NCI-H2107 treated with DMSO at 0.1 percent for 48 hours (cell line): ENCODE measurements at regions not wholly inside any gene's neighbourhood (a gene's known extent, or its start where the extent isn't known, plus 50 kb on each side); places are given as distances from the start of the nearest gene placed in this dataset.
"Not testable (repeated sequence)": the region's sequence is repeated elsewhere in the genome, so short reads cannot be mapped to it uniquely, and the experiment has no call there.

Experiments
- DNase-seq: peaks from one replicate; lab custom pipeline; 2025; ENCODE audit not compliant: unreplicated experiment; lab: John Stamatoyannopoulos, UW

DNA sequence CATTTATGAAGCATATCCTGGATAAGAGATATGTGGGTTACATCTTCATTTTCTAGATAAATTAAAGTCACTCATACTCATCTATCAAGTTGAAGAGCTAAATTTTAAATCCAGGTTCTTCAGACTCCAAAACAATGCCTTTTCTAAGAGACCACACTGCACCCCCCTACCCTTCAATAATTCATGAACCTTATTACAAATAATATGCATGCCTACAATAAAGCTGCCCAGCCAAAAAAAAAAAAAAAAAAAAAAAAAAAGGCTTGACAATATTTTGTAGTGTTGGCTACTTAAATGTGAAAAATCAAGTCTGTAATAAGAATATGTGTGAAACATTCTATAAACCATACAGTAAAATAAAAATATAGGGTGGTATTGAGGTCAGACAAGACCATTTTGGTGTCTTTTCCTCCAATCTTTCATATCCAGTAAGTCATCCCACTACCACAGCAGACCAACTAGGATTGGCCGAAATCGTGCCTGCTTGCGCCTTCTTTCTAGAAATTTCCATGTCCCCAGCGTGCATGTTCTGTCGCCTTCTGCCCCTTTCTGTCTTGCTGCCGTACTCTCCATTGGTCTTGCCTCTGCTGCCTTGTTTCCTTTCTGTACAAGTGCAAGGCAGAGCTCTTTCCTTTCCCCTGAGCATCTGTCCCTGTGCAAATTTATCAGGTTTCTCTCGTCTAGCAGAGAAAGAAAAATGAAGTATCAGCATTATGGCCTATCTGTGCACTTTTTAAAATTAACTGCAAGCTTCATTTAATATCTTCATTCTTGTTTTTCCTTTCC lies 92.6 kb upstream of the NDUFV2 start:
- no peak for DNase-seq

DNA sequence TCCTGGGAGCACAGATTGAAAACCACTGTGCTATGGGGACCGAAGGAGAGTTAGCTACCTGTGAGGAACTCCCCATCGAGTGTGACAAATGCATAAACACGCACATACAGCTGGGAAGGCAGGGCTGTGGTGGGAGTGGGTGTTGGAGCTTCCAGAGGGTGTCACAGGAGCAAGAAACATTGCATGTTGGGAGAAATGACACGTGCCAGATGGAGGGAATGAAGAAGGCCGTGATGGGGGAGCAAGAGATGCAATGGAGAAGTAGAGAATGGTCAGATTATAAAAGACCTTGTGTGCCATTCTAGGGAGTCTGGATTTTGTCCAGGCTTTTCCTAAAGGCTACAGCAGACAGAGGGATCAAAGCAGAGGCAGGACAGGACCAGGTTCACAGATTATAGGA lies 91.1 kb upstream of the NDUFV2 start:
- DNase-seq = no peak

GRCh38 chr18:9013926-9014373 lies 88.5 kb upstream of the NDUFV2 start:
- no peak for DNase-seq

DNA sequence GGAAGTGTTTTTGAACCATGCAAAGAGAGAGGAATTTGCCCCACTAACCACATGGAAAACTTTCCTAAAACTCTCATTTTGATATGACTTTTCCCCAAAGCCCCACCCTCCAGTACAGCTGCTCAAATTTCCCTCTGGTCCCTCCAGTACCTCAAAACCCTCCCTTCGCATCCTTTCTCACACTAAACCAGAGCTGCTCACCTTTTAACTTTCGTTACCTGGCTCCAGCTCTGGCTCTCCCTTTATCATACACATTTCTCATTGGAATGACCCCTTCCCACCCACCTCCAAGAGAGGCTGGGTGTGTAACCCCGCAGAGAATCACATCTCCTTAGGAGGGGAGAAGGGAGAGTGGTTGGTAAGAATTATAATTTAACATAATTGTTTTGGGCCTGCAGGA lies 86.8 kb upstream of the NDUFV2 start:
- no peak for DNase-seq

- DNase-seq = no peak
These were observed 85.8 kb upstream of the NDUFV2 start for GRCh38 chr18:9016633-9017166.

- no peak for DNase-seq
These were observed 85.2 kb upstream of the NDUFV2 start for GRCh38 chr18:9017167-9017904.

DNA sequence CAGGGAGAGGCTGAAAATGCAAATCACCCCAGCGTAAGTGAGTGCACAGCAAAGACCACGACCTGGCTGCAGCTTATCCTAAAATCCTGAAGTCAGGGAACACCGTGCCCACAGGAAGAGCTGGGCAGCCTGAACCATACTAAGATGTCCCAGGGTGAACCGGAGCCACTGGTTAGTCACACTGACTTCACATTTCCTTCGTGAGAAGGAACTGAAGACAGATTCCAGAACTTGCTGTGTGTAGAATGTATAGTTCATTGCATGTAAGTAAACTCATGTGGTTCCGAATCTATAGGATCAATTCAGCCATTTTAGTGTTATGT lies 84.6 kb upstream of the NDUFV2 start:
- no peak for DNase-seq

DNA sequence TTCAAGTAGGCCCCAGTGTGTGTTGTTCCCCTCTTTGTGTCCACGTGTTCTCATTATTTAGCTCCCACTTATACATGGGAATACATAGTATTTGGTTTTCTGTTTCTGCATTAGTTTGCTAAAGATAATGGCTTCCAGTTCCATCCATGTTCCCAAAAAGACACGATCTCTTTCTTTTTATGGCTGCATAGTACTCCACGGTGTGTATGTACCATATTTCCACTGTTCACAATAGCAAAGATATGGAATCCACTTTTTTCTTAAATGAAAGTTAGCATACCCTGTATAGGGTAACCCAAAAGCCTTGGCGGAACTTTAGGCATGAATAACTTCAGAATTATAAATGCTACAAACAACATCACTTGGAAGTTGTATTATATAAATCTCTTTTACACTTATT lies 83.4 kb upstream of the NDUFV2 start:
- DNase-seq = no peak

DNA sequence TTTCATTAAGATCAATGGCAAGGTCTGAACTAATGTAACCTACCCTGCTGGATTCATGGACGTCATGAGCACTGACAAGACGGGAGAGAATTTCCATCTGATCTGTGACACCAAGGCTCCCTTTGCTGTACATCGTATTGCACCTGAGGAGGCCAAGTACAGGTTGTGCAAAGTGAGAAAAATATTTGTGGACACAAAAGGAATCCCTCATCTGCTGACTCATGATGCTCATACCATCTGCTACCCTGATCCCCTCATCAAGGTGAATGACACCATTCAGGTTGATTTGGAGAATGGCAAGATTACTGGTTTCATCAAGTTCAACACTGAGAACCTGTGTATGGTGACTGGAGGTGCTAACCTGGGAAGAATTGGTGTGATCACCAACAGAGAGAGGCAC lies 82.3 kb upstream of the NDUFV2 start:
- no peak for DNase-seq

DNA sequence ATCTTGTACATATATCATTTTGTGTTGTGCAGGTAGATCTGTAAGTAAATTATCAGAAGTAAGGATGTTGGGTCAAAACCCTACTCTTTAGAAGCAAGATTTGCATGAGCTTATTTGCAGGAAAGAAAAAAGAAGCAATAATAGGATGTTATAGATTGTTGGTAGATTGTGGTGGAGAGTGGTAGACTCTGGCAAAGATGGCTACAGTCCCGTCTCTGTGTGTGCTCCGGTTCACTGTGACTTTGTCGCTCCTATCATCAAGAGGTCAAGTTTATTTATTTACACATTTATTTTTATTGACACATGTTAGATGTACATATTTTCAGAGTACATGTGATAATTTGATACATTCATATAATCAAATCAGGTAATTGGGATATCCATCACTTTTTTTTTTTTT lies 81.0 kb upstream of the NDUFV2 start:
- no peak for DNase-seq

- no peak for DNase-seq
These were observed 79.9 kb upstream of the NDUFV2 start for GRCh38 chr18:9022397-9023155.

GRCh38 chr18:9024031-9024646 lies 78.4 kb upstream of the NDUFV2 start:
- DNase-seq = not testable (repeated sequence)

- DNase-seq = no peak
These were observed 77.2 kb upstream of the NDUFV2 start for GRCh38 chr18:9025091-9025838.

DNA sequence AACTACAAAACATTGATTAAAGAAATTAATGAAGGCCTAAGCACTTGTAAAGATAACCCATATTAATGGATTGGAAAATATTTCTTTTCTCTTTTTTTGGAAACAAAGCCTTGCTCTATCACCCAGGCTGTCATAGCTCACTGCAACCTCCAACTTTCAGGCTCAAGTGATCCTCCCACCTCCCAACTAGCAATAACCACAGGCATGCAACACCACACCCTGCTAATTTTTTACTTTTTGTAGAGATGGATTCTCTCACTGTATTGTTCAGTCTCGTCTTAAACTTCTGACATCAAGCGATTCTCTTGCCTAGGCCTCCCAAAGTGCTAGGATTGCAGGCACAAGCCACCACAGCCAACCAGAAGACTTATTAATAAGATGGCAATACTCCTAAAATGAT lies 73.4 kb upstream of the NDUFV2 start:
- DNase-seq = no peak

DNA sequence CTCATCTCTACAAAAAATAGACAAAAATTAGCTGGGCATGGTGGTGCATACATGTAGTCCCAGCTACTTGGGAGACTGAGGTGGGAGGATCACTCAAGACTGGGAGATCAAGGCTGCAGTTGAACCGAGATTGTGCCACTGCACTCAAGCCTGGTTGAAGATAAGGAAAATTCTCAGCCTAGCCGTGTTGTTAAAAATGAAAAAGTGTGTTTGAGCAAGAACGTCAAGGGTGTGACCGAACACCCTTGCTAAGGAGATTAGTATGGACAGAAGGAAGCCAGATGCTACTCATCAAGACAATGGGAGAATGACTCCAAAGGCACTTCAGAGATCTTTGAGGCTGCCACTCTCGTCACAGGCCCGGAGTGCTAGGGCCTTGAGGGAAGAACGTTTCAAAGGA lies 70.0 kb upstream of the NDUFV2 start:
- no peak for DNase-seq

DNA sequence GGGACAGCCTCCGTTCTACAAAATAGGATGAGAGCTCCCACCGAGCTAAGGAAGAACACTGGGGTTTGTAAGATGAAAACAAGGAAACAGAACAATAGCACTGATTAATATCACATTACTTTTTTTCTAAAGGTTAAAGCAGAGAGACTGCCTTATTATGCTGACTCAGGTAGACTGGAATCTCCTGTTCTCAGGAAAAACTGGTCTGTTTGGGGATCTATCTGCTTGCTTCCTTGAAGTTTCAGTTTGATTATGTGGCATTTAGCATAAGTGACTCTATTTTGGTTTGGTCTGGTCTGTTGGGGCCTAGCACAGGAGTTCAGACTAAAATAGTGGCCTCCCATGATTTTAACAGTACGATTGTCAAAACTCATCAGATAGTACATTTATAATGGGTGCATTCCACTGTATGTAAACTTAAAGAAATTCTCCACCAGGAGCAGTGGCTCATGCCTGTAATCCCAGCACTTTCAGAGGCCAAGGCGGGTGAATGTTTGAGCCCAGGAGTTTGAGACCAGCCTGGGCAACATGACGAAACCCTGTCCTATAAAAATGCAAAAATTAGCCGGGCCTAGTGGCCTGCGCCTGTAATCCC lies 64.1 kb upstream of the NDUFV2 start:
- no peak for DNase-seq

DNA sequence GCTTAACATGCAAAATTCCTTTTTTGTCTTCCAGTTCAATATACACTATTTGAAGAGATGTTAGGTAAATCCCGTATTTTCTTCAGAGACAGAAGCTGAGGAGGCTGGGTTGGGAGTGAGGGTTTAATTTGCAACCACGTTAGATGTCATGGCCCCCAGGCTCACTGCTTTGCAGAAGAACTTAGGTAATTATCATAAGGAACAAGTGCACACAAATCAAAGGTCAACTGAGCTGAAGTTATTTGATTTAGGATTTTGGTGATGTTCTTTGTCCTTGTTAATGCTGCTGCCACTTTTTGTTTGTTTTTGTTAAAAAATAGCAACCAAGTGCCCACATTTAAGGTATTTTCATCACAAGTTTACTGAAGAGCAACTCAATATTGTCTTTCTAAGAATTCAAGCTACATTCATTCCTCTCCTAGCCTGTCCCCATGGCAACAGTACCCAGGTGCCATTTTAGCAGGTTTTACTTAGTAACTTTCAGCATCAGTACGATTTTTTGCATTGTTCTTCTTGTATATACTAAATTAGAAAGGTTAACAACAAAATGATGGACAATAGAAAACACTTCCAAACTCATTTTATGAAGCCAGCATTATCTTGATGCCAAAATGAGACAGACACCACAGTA lies 62.9 kb upstream of the NDUFV2 start:
- DNase-seq = no peak

DNA sequence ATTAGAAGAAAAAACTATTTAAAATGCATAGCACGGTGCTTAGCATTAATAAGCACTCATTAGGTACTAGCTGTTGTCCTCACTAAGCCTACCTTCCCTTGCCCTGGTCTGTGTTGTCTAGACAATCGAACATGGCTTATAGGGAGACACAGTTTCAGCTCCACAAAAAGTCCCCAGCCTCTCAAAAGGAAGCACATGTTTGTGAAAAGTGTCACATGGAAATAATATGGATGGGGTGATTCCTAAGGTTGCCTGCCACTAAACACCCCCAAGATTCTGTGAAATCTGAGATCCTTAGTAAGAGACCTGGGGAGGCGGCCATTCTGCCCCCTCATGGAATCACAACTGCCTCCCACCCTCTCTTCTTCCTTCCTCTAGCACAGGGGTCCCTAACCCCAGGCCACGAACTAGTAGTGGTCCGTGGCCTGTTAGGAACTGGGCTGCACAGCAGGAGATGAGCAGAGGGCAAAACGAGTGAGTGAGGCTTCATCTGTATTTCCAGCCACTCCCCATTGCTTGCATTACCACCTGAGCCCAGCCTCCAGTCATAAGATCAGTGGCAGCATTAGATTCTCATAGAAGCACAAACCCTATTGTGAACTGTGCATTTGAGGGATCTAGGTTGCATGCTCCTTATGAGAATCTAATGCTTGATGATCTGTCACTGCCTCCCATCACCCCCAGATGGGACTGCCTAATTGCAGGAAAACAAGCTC lies 59.6 kb upstream of the NDUFV2 start:
- DNase-seq = no peak

DNA sequence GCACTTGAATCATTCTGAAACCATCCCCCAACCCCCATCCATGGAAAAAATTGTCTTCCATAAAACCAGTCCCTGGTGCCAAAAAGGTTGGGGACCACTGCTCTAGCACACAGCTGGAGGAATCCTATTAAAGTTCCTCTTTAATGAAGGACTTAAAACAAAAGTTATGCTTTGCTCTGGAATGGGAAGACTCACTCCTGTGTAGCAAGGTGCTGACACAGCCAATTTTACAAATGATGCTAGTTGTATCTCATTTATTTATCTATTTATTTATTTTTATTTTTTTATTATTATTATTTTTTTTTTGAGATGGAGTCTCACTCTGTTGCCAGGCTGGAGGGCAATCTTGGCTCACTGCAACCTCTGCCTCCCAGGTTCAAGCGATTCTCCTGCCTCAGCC lies 58.9 kb upstream of the NDUFV2 start:
- DNase-seq = no peak
